ENCODE measurements at regions not wholly inside any gene's neighbourhood (a gene's known extent, or its start where the extent isn't known, plus 50 kb on each side); places are given as distances from the start of the nearest gene placed in this dataset.

DNA sequence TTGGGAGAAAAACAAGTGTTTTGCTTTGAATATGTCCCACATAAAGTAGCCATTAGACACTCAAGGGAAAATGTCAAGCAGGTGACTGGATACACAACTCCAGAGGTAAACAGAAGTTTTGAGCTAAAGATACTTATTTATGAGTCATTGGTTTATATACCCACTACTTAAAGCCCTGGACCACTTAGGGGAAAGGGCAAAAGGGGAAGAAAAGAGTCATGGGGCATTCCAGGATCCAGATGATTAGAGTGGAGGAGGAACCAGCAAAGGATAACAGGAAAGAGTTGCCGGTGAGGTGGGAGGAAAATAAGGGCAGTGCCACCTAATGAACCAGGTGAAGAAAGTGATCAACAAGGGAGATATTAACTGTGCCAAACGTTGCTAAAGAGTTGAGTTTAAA, 254.2 kb upstream of the NR4A3 start:
- DNase-seq (ENCODE audit: extremely low spot score in 2 of 2): no peak
- Histone ChIP-seq H3K4me1 (no peaks in the 10 kb centered on the region), H3K27ac (no peak overlapping the region), H3K4me3 (no peak overlapping the region), H3K36me3 (no peaks in the 10 kb centered on the region), H3K9me3 (no peaks in the 10 kb centered on the region), H3K27me3 (no peaks in the 10 kb centered on the region)
- intact Hi-C loops (cut with DNase I): no loop called here
- TF ChIP-seq CTCF (IDR thresholded peaks at IDR 0.05) (no peak), POLR2A (IDR thresholded peaks at IDR 0.05) (no peak), POLR2AphosphoS5 (IDR thresholded peaks at IDR 0.05; ENCODE audit: insufficient read depth in 1 of 2, low read depth in 1 of 2) (no peak)

DNA sequence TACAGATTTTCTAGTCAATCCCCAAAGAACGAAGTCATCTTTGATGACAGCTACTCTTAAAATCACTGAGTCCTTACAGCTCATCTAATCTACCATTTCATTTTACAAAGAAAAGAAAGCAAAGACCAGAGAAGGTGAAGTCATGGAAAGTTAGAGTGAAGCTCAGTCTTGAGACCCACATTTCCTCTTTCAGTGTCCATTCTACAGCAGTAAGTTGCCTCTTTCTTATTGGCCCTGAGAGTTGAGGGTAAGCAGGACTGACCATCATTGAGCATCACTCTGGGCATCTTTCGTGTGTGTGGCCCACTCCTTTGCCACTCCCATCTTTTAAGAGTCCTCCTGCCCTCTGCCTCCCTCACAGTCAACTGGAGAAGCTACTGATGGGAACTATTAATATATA, 251.8 kb upstream of the NR4A3 start:
- no peak overlapping the region for H3K4me3 ChIP-seq
- intact Hi-C loops (cut with DNase I): no loop called here
- H3K27me3 ChIP-seq: no peaks in the 10 kb centered on the region
- H3K9me3 ChIP-seq: no peaks in the 10 kb centered on the region
- H3K36me3 ChIP-seq: no peaks in the 10 kb centered on the region
- TF ChIP-seq POLR2A (IDR thresholded peaks at IDR 0.05) (no peak), POLR2AphosphoS5 (IDR thresholded peaks at IDR 0.05; ENCODE audit: insufficient read depth in 1 of 2, low read depth in 1 of 2) (no peak)
- H3K4me1 ChIP-seq: no peaks in the 10 kb centered on the region
- no peak overlapping the region for H3K27ac ChIP-seq
- no peak for DNase-seq (ENCODE audit: extremely low spot score in 2 of 2)

GRCh38 chr9:99572567-99572966, 249.1 kb upstream of the NR4A3 start:
- TF ChIP-seq POLR2A (IDR thresholded peaks at IDR 0.05) (no peak), CTCF (IDR thresholded peaks at IDR 0.05) (no peak), POLR2AphosphoS5 (IDR thresholded peaks at IDR 0.05; ENCODE audit: insufficient read depth in 1 of 2, low read depth in 1 of 2) (no peak)
- Histone ChIP-seq H3K4me1 (no peaks in the 10 kb centered on the region), H3K4me3 (no peak overlapping the region), H3K9me3 (no peaks in the 10 kb centered on the region), H3K27ac (no peak overlapping the region), H3K36me3 (no peaks in the 10 kb centered on the region), H3K27me3 (no peaks in the 10 kb centered on the region)
- intact Hi-C loops (cut with DNase I): no loop called here
- no peak for DNase-seq (ENCODE audit: extremely low spot score in 2 of 2)

DNA sequence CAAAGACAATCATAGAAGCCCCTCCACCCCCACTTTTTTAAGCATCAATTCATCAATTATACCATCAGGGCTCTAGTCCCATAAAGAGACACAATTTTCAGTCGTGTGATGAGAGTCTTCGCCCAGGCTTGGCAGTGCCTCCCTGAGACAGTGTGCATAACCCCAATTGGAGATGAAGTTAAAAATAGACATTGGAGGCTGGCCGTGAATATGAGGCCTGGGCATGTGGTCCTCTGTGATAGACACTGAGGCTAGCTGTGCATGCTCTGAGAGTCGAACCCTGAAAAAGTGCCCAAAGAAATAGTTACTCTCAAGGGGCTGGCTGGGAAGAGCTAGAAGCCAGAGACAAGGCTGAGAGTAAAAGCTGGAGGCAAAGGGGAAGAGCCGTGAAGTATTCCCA, 248.6 kb upstream of the NR4A3 start:
- Histone ChIP-seq H3K4me1 (no peaks in the 10 kb centered on the region), H3K9me3 (no peaks in the 10 kb centered on the region), H3K4me3 (no peak overlapping the region), H3K27ac (no peak overlapping the region), H3K36me3 (no peaks in the 10 kb centered on the region), H3K27me3 (no peaks in the 10 kb centered on the region)
- DNase-seq (ENCODE audit: extremely low spot score in 2 of 2): no peak
- TF ChIP-seq POLR2A (IDR thresholded peaks at IDR 0.05) (no peak), POLR2AphosphoS5 (IDR thresholded peaks at IDR 0.05; ENCODE audit: insufficient read depth in 1 of 2, low read depth in 1 of 2) (no peak), CTCF (IDR thresholded peaks at IDR 0.05) (no peak)
- intact Hi-C loops (cut with DNase I): no loop called here

DNA sequence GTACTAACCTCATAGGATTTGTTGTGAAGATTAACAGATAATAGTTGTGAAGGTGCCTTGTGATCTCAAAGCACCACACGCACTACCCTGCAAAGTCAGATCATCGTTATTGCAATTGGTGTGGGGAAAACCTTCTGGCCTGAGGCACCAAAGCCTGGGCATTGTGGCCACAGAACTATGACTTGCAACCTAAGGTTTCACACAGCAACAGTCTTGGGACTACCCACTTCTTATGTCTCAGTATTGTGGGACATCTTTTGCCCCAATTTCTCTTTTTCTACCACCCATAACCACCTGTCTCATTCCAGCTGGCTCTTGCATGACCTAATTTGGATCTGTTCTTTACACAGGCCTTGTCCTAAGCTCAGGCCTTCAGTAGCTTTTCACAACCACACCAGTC, 247.8 kb upstream of the NR4A3 start:
- no peak overlapping the region for H3K4me3 ChIP-seq
- H3K27me3 ChIP-seq: no peaks in the 10 kb centered on the region
- H3K27ac ChIP-seq: no peak overlapping the region
- no peak for TF ChIP-seq POLR2A (IDR thresholded peaks at IDR 0.05)
- no peak for TF ChIP-seq CTCF (IDR thresholded peaks at IDR 0.05)
- no peak for TF ChIP-seq POLR2AphosphoS5 (IDR thresholded peaks at IDR 0.05; ENCODE audit: insufficient read depth in 1 of 2, low read depth in 1 of 2)
- no peaks in the 10 kb centered on the region for H3K9me3 ChIP-seq
- H3K4me1 ChIP-seq: no peaks in the 10 kb centered on the region
- intact Hi-C loops (cut with DNase I): no loop called here
- no peak for DNase-seq (ENCODE audit: extremely low spot score in 2 of 2)
- H3K36me3 ChIP-seq: no peaks in the 10 kb centered on the region

DNA sequence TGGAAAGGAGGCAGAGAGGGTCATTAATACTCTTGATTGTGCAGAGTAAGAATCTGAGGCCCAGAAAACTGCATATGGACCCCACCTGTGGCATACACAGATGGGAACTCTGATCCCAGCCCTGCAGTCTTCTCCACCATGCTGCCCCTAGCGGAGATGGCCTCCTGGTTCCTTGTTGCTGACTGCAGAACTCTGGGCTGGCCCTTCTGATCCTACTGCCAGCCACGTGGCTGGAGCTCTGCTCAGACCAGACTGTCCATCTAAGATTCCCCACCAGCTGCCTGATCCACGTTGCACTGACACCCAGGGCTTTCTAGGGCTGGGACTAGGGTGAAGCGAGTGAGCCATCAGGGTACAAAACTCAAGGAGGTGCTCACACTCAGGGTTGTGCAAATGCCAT, 245.7 kb upstream of the NR4A3 start:
- intact Hi-C loops (cut with DNase I): no loop called here
- Histone ChIP-seq H3K9me3 (no peaks in the 10 kb centered on the region), H3K4me1 (no peaks in the 10 kb centered on the region), H3K36me3 (no peaks in the 10 kb centered on the region), H3K27me3 (no peaks in the 10 kb centered on the region), H3K27ac (no peak overlapping the region), H3K4me3 (no peak overlapping the region)
- no peak for TF ChIP-seq POLR2A (IDR thresholded peaks at IDR 0.05)
- no peak for TF ChIP-seq POLR2AphosphoS5 (IDR thresholded peaks at IDR 0.05; ENCODE audit: insufficient read depth in 1 of 2, low read depth in 1 of 2)
- no peak for TF ChIP-seq CTCF (IDR thresholded peaks at IDR 0.05)
- DNase-seq (ENCODE audit: extremely low spot score in 2 of 2): no peak

Data from vagina (tissue), 2 donors.